GM21619 (cell line): ENCODE measurements at regions not wholly inside any gene's neighbourhood (a gene's known extent, or its start where the extent isn't known, plus 50 kb on each side); places are given as distances from the start of the nearest gene placed in this dataset.

Experiments
- ATAC-seq: cut with Tn5 transposase; IDR thresholded peaks from one replicate; pipeline ENCODE4 v1.9.1; 2021; ENCODE audit not compliant: unreplicated experiment

GRCh38 chr11:127898422-127899365 lies 688.7 kb downstream of the ETS1 start:
- no peak for ATAC-seq

DNA sequence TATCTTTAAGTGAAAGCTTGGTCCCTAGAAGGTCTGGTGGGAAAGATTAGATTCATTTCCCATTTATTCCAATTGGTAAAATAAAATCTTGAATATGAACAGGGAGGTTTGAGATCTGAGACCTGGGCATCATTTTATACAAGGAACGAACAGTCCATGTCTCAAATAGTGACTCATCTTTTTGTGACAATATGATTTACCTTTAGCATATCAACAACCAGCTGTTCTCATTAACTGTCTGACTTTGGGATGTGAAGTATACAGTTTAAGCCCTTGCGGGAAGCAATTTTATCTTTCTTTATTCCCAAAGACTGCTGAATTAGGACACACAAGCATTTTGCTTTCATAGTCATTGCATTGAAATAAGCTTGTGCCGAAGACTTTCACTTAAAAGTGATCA lies 691.6 kb downstream of the ETS1 start:
- no peak for ATAC-seq

- ATAC-seq = no peak
Measured at GRCh38 chr11:127894316-127894715, 693.0 kb downstream of the ETS1 start.

DNA sequence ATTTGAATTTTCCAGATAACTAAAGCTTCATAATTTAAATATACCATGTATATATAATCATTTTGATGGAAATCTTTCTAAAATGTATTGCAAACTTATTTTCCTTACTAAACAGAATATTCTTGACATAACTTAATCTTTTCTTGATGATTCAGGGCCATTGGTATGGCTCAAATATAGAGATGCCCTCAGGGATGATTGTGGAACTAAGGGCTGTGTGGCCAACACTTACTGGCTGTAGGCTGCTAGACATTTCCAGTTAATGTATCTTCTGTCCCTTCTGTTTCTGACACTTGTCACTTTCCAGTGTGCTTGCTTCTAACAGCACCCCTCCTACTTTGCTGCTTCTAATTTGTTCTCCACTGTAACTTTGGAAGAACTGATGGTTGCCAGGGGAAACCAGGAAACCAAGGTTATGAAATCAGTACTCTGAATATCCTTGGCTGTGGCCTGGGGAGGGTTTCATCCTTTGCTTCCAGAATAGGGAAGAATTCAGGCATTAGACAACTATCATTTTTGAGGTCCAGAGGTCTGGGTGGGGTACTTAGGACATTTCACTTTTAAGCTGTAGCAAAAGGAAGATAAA lies 697.2 kb downstream of the ETS1 start:
- no peak for ATAC-seq

DNA sequence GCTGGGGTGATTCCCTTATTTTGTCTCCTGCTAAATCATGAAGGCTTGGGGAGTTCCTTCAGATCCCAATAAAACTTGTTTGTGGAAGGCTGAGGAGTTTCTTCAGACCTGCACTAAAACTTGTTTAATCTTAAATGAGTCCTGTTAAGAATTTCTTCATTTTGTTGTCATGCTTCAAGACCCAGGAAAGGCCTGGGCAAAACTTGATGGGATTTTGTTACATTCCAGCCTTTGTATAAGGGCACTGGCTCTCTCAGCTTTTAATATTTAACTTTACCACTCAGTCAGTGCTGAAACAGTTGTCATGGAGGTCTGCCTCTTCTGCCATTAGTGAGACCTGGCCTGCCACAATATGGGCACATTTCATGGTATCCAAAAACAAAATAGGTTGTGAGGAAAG lies 699.0 kb downstream of the ETS1 start:
- ATAC-seq = no peak

DNA sequence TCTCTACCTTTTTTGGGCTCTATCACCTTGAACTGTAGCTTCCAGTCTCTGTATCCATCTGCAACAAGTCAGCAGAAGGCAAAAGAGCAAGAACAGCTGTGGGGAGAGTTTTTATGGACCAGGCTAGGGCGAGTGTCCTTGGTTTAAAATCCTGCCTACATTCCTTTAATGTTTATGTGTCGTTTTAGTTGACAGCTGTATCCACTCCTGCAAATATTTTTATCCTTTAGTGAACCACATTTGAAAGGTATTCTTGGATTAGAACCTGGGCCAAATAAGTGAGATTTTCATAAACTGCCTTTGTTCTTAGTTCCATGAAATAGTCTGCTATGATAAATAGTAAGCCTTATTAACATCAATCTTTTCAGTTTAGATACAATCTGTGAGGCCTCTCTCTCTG lies 712.2 kb downstream of the ETS1 start:
- ATAC-seq = no peak

GRCh38 chr11:127873478-127873877 lies 713.9 kb downstream of the ETS1 start:
- ATAC-seq = no peak

- no peak for ATAC-seq
Measured at GRCh38 chr11:127866109-127866508, 721.2 kb downstream of the ETS1 start.

- no peak for ATAC-seq
Measured at GRCh38 chr11:127864861-127865260, 722.5 kb downstream of the ETS1 start.

GRCh38 chr11:127862406-127862805 lies 725.0 kb downstream of the ETS1 start:
- no peak for ATAC-seq

- ATAC-seq = no peak
Measured at GRCh38 chr11:127859941-127860354, 727.4 kb downstream of the ETS1 start.

DNA sequence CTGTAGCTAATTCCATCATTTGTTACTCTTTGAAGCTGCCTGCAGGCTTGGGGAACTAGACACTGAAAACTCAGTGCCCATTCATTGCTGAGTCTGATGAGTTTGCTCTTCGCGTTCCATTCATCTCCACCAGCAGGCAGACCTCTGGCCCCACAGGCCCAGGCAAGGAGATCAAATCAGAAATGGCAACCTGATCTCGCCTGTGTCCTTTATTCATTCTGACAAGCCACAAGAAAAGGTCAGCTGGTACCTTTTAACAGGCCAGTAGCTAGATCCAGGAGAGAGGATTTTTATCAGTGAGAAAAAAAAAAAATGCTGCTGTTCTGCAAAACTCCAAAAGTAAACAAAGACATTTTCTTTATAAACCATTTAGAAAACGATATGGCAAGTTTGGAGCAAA lies 742.5 kb downstream of the ETS1 start:
- ATAC-seq = no peak

GRCh38 chr11:127843483-127844396 lies 743.6 kb downstream of the ETS1 start:
- ATAC-seq = peak; percentile 78

GRCh38 chr11:127825183-127825582 lies 762.2 kb downstream of the ETS1 start:
- ATAC-seq = no peak

GRCh38 chr11:127818625-127819024 lies 768.7 kb downstream of the ETS1 start:
- ATAC-seq = no peak

- ATAC-seq = no peak
Measured at GRCh38 chr11:127816962-127817361, 770.4 kb downstream of the ETS1 start.

- ATAC-seq = no peak
Measured at GRCh38 chr11:127815331-127815730, 772.0 kb downstream of the ETS1 start.

- no peak for ATAC-seq
Measured at GRCh38 chr11:127806501-127806900, 780.9 kb downstream of the ETS1 start.

DNA sequence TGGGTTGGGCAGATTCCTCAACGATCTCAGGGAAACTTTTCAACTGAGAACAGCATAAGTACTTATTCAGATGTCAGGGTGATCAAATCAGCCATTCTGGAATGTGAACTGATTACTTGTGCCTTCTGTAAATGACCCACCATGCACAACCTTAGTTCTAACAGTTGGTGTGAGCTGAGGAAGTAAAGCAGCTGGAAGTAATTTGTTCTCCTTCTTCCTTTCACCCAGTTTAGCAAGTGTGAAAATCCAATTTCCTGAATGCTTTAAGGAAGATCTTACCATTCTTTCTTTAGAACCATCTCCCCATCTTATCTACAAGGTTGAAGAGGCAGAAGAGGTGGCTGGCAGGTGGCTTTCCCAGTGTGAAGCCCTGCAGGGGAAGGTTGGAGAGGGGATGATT lies 781.6 kb downstream of the ETS1 start:
- no peak for ATAC-seq

DNA sequence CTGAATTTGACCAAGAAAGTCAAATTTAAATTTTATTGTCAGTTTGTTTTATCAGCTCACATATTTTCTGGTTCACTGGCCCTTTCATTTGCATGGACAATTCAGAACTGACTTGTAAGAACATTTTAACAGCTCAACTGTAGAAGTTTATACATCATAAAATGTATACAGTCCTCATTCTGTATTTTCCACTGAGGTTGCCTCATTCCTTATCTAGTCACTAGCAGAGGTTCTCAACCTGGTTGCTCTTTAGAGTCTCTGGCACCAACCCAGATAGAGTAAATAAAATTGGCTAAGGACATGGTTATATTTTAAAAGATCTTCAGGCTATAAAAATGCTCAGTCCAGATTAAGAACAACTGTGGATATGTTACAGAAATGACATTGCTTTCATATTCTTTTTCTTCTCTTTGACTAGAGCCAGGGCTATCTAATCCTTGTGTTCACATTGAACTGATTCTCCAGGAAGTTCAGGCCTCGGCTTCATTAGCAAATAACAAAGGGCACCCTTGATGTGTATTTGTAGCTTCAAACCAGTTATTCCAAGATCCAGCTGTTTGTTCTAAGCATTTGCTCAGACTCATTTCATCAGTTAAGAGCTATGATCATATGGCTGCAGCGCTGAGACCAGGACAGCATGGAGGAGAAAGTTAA lies 782.5 kb downstream of the ETS1 start:
- ATAC-seq = no peak

- no peak for ATAC-seq
Measured at GRCh38 chr11:127803755-127804154, 783.6 kb downstream of the ETS1 start.
